DMS153 (cell line): ENCODE measurements at regions not wholly inside any gene's neighbourhood (a gene's known extent, or its start where the extent isn't known, plus 50 kb on each side); places are given as distances from the start of the nearest gene placed in this dataset.

Experiments
- DNase-seq: peaks from one replicate; lab custom pipeline; 2025; lab: John Stamatoyannopoulos, UW

DNA sequence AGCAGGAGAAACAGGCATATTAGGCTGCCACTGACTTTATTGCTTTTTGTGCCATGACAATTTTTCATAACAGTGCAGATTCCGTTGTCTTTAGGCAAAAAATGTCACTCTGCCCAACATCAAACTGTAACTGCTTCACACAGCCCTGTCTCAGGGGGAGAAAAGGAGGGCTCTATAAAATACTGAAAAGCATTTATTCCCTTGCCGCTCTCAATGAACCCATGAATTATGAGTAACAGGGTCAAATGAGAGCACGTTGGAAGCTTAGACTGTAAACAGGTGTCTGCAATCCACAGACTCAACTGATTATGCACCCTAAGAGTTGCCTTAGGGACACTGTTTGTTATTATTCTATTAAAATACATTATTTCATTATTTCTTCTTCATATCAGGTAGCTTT lies 292.1 kb upstream of the FMN2 start:
- DNase-seq: no peak

DNA sequence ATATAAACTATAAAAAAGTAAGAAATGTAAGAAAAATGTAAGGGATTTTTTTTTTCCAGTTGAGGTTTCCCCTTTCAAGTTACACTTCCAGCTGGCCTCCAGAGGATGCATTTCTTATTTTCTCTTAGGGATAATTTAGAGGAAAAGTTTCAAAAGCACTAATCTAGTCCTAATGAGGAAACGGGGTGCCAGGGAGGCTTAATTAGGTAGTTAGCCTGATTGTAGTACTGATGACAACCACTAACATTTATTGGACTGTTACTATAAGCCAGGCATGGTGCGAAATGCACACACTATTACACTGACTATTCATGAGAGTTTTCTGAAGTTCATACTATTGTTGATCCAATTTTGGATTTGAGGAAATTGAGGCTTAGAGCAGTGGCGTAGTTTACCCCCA lies 290.8 kb upstream of the FMN2 start:
- no peak for DNase-seq

DNA sequence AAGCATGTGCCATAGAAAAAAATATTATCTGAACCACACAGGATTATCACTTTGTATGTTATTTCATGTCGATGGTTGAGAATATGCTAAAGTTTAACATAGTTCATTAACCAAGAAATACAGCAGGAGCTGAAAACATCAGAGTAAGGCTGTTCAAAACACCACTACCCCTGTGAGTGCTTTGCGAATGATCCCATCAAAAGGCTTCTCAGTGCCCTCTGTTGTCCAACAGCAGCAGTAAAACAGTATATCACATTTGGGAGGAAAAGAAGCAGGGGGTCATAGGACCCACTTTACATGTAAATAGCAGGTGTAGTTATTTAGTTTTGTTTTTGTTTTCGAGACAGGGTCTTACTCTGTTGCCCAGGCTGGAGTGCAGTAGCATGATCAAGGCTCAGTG lies 289.4 kb upstream of the FMN2 start:
- no peak for DNase-seq

DNA sequence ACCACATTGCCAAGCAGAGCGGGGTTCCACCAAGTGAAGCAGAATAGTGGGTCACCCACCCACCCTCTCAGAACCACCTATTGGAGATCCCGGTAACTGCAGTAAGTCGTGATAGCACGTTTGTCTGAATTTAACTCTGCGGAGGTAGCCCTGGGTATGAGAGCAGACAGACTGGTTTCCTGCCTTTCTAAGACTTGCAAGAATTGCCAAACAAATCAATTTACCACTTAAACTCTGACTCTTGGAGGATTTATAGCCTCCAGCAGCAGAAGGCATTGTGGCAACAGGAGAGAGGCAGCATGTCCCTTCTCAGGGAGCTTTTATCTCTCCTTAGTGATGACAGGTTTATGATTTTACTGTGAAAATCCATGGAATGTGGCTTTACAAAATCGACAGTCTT lies 287.9 kb upstream of the FMN2 start:
- DNase-seq: no peak

DNA sequence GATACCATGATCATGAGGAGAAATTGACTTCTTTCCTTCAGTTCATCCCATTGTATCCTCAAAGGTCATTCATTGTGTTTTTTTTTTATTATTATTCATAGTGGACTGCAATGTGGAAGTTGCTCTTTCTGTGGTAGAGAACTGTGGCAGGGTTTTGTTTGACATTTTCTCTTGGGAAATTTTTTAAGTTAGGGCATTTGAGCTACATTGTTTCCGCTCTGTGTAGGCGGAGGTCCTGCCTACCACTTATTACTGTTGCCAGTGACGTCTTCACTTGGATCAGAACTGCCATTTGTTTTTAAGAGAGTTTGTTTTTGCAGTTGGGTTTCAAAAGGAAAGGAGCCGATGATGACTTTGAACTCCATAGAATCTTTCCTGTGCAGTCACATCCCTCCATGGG lies 287.4 kb upstream of the FMN2 start:
- no peak for DNase-seq

DNA sequence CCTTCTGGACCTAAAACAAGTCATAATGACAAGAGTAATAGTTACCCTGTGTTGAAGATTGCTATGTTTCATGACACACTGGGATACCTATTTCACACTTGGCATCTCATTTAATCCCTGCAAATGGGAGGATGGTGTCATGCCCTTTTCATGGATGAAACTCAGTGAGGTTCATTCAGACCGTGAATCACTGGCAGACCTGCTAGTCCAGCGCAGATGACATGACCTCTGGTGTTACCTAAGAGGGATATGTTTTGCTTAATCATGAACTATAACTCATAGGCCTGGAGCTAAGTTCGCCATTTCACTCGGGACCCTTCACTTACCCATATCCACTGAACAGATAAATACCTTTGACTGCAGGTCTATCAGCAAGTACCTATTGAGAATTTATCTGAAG lies 286.6 kb upstream of the FMN2 start:
- DNase-seq: no peak

DNA sequence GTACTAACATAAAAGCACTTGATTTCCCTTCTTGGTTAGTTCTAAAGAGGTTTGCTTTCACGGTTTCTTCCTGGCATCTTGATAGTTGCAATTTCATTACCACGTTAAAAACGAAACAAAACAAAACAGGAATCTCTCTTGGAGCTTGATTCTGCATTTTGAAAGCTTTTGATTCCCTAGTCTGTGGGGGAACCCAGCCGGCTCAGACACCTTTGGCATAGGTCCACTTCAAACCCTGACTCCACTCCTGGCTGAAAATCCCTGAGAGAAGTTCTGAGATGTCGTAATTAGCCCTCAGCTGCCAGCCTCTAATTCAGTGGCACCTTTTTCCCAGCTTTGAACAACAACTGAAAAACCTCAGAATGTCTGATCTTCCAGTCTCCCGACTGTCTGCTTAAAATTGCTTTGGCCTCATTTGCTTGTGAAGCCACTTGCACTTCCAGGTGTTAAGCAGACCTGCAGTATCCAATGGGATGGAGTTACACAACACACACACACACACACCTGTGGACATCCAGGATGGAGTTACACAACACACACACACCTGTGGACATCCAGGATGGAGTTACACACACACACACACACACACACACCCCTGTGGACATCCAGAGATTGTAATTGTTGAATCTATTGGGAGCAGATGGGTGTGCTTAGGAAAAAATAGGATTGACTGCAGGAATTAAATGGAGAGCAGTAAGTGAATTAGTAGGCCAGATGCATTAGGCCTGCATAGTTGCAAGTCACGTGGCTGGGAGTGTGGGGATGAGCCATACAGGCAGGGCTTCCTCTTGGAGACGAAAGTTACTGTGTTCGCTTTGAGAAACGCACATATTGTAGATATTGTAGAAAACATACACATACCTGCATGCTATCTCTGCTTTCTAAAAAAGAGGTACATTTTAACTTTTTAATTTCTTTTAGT lies 285.6 kb upstream of the FMN2 start:
- DNase-seq: no peak

DNA sequence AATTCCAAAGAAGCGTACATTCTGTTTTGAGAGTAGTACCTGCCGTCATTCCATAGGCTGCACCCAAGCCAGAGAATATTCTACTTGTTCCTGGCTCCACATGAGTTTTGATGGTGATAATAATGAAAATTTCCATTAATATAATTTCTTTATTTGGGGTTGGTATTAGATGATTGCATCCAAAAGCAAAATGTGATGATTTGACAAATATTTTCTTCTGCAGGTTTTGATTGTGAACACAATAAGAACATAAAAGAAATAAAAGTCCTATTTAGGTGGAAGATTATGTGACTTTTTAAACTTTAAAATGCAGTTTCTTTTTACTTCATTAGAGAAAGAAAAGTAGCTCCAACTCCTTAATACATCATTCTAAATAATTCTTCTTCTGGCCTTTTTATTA lies 284.8 kb upstream of the FMN2 start:
- DNase-seq: no peak

DNA sequence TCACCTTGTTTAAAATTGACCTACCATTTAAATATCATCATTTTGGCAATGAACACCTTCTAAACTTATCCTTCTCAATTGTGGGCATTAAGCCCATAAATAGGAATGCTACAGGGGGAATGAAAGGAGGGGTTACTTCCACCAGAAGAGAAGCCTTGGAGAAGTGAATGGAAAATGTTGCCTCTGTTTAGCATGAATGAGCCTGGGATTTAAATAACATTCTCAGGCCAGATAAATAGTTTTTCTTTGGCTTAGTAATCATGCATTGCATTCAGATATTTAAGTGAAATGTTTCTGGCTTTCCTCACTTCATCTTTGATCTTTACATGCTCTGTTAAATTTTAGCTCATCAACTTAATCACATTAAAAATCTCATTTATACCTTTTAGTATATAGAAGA lies 284.3 kb upstream of the FMN2 start:
- no peak for DNase-seq

DNA sequence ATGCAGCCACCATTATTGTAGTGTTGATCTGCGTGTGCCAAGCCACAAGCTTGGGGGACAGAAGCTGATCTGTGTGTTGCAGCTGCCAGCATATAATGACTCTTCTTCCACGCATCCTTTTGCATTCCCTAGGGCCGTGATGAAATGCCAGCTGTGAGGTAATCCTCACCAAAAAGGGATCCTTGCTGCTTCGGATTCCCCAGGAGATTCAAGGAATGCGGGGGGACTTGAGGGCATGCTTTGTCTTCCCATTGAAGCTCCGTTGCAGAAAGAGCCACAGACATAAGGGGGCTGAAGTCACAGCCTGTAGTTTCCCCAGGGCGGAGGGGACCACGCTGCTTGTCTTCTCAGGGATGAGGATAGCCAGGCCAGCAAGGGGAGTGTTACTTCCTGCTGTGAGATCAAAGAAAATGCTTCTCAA lies 281.6 kb upstream of the FMN2 start:
- DNase-seq: no peak

DNA sequence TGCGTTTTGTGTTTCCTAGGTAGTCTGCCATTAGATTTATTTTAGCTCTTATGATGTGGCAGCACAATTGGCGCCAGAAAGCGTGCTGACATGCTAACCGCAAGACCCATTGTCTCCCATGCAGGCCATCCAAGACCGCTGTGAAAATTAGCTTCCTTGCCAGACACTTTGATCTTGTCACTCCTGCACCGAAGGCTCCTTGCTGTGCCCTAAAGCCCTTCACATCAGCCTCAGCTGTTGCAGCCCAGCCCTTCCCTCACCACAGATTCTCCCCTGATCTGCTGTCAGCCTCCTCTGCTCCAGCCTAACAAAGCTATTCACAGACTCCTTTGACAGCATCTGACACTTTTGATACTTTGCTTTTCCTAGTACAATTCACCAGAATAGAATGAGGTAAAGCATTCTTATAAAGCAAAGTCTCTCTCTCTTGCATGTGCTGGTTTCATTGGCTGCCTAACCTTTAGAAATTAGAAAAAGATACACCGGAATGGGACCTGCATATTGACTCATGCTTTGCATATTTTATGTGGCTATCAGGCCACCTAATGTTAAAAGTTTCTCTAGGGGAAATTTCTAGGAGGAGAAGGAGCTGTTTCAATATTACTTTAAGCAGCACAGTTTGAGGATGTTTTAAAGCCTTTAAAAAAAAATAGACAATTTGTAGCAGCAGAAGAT lies 280.3 kb upstream of the FMN2 start:
- DNase-seq: no peak

DNA sequence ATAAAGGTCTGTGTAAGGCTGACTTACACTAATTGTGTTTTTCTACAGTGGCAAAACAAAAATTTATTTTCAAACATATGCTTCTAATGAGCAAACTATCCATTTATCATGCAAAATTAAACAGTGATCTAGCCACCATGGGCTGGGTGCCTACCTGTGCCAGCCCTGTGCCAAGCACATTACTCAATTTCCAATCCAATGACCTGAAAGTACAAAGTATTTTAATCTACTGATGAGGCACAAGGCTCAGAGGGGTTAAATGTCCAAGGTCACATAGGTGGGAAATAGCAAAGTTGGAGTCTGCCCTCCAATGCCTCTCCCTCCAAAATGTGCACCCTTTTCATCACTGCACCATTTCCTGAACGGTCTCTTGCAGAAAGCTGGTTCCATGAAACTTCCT lies 279.1 kb upstream of the FMN2 start:
- DNase-seq: no peak

DNA sequence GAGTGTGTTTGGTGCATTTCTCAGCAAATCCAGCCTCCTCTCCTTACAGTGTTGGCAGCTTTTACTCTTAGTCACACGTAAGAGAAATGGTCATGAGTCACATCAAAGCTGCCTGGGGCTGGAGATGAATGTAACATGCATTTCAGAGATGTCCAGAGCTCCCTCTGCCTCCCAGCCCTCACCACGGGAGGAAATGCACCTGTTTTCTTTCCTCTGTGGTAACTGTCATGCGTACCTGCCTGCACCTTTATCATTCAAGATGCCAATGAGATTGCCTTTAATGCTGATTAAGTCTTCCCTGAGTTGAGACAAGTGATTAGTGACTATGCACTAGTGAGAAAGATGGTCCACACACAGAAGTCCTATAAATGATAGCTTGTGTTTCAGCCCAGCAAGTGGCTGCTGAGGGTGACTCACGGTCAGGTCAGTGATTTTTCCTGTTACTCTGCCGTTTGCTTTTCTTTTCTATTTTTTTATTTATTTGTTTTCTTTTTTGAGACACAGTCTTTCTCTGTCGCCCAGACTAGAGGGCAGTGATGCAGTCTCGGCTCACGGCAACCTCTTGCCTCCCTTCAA lies 277.3 kb upstream of the FMN2 start:
- no peak for DNase-seq

DNA sequence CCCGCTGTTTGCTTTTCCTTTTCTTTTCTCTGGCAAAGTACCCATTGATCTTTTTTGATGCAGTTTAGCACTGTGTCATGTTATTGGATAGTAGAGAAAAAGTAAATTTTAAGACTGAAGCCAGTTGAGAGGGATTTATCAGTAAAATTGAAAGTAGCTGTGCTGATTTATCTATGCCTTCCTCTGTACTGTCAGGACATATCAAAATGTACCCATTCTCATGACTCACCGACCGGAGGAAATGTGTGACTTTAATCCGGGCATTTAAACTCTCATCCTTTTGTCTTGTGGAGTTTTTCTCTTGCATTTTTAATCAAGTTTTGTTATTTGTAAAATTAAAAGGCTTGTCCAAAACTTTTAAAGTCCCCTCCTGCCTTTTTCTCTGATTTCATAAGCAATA lies 276.6 kb upstream of the FMN2 start:
- no peak for DNase-seq

DNA sequence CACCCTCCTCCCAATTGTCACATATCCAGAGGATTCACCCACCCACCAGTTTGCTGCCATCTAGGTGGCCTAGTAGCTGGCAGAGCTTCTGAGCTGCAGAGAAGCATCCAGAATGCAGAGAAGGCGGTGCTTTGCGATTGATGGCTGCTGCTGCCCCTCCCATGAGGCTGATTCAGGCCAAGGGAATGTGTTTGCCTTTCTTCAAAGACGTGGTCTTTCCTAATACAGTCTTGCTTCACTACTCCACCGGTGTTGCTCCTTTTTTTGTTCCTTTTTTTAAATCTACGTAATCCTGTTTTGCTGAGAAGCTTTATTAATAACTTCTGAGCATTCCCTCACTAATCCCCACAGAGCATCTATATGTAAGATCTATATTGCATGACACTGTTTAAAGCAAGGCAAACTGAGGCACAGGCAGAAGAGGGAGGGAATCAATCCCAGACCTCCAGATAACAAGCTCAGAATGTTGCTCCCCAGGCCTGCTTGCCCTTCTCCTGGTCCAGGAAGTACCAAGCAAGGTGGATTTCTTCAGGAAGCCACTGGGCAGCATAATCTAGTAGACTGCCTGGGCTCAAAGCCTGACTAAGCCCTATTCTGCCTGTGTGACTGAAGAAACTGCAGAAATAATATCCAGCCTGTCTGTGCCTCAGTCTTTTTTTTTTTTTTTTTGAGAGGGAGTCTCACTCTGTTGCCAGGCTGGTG lies 275.5 kb upstream of the FMN2 start:
- DNase-seq: no peak

DNA sequence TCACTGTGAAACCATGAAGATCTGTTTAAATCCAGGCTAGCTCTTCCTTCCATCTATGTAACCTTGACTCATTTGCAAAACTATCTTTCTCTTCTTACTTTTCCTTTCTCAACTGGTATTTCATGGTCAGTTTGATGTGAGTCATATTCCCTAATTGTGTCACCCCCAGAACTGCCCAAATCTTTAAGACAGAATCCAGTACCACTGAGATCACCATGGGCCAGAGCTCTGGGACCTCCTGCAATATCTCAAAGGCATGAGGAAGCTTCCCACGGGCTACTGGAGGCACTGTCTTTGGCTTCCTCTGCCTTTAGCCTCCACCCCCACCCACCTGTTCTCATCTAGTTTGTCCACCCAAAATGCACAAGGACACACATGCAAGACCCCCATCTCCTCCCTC lies 274.4 kb upstream of the FMN2 start:
- DNase-seq: no peak

DNA sequence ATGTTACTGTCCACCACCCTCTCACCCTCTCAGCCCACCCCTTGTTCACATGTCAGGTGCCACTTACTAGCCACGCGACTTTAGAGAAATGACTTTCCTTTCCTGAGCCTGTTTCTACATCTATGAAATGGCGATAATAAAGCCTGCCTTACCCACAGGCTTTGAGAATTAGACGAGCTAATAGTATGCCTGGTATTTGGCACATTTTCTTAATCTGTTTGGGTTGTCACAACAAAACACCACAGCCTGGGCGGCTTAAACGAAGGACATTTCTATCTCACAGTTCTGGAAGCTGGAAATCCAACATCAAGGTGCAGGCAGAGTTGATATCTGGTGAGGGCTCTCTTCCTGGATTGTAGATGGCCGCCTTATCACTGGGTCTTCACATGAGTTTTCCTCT lies 273.9 kb upstream of the FMN2 start:
- no peak for DNase-seq

DNA sequence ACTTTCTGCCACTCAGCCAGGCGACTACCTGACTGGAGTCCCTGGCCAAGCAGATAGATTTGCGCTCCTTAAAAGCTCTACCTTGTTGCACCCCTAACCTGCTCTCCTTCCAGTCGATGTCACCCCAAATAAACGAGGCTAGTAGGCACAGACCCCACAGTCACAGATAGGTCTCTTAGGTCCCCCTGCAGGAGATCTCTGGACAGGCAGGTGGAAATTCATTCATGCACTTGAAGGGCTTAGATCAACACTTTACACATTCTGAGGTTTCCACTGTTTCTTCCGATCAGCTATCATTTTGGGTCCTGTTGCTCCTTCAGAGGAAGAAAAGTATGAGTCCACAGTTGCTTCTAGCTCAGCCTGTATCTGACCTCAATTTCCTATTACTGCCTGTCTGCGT lies 272.6 kb upstream of the FMN2 start:
- DNase-seq: no peak

DNA sequence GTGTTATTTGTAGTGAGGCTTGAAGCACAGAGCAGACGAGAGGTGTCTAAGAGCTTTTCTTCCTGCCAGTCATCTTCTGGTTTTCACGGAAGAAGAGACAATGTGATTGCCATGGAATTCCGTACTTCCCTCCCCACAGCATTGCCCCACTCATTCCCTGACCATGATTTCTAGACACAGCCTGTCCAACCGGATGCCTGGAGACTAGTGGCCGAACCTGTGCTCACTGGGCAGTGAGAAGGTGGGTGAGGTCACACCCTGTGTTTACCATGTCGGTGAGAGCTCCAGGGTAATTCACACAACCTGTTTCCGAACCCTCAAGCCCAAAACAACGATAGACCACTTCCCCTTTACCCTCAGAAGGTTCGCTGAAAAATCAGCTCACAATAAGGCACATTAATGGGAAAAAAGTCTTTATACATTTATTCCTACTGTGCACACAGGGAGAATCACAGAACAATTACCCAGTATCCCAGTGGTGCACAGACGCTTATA lies 271.9 kb upstream of the FMN2 start:
- no peak for DNase-seq

DNA sequence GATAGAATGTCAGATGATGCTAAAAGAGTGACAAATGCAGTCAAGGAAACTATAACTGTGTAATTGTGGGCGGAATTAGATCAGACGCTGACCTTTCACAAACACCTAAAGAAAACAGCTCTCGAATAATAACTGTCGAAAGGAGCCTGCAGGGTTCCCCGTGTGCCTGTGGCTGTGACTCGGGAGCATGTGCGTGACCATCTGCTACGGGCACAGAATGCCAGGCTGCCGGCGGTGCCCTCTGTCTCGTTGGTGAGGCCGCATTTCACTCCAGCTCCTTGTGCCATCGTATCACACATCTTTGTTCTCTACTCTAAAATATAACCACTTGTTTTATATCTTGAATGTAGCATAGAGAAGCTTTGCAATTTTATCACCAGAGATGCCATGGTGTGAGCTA lies 267.8 kb upstream of the FMN2 start:
- no peak for DNase-seq

DNA sequence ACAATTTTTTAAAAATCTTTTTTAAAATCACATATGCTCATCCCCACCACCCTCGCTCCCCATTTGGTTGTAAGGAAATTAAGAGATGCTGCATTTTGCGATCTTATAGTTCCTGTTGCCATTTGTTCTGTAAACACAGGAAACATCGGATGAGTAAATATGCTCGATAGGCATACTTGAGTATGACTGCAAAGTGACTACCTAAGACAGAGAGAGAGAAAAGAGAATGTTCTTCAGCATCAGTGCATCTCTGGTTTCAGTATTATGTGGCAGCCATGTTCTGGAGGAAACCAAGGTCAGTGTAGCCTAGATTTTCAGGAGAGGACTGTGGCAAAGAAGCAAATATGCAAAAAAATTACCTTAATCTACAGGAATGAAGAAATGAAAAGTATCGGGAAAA lies 265.5 kb upstream of the FMN2 start:
- DNase-seq: no peak

DNA sequence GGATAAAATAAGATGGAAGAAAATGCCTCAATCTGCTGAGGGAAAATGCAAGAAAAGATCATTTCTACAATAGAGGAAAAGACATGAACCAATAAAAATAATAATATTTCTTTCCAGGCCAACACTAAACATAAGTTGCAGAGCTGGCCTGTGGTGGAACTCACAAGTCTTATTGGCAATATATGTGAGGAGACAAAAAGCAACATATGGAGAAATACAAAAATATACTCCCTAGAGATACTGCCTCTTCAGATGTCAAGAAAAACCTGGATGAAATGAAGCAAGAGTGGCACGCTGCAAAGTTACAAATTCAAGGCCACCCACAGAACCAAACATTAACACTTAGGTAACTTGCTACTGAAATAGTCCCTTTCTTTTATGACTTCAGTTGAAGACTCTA lies 264.9 kb upstream of the FMN2 start:
- no peak for DNase-seq

DNA sequence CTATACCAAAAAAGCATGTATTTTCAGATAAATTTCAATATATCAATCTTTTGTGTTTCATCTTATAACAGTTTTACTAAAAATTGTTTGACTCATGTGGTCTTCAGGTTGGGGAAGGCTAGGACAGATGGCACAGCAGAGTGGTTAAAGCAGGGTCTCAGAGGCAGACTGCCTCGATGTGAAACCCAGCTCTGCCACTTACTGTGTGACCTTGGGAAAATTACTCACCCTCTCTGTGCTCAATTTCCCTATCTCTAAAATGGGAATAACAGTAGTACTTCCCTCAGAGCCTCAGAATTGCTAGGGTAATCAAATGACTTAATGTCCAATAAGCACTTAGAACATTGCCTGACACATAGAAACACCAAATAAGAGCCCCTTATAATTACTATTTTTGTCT lies 262.1 kb upstream of the FMN2 start:
- DNase-seq: no peak
